HepG2 (cell line): ENCODE measurements at regions not wholly inside any gene's neighbourhood (a gene's known extent, or its start where the extent isn't known, plus 50 kb on each side); places are given as distances from the start of the nearest gene placed in this dataset.

Experiments used
- ATAC-seq: fragments of 200-7000 bp; cut with Tn5 transposase; 3 replicates; pipeline ENCODE4 v1.9.1; 2020; ENCODE audit warnings: mild to moderate bottlenecking, moderate library complexity
- BruUV-seq: library from RNA; stranded (reverse); fragments of 400-500 nt; replicated peaks from 2 replicates; lab custom pipeline; 2021; lab: Mats Ljungman, UMichigan
- CTCF ChIA-PET: fragments of 300-600 bp; formaldehyde crosslinking; extraction: SDS; loops from one replicate; lab custom pipeline; 2021; ENCODE audit warnings: low total read pairs, inconsistent platforms, low intra/inter-chr PET ratio; lab: Yijun Ruan, JAX
- POLR2A ChIA-PET: fragments of 350-600 bp; sonication (Branson Sonifier 250); formaldehyde crosslinking; loops from one replicate; lab custom pipeline; 2020; ENCODE audit warnings: antibody characterized with exemption, inconsistent platforms; lab: Yijun Ruan, JAX
- DNase-seq: peaks from one replicate; pipeline ENCODE4 v3.0.0-alpha.2; 2015; ENCODE audit warnings: low spot score
- FAIRE-seq: peaks from 3 replicates; lab custom pipeline; 2011; peaks lifted over from hg19 to GRCh38; lab: Jason Lieb, UNC
- H2AFZ ChIP-seq: one replicate; pipeline ENCODE4 v1.6.1; 2011; ENCODE audit warnings: low read length, inconsistent platforms
- H3K27ac ChIP-seq: fragments of 300-600 bp; 3 replicates; pipeline ENCODE4 v1.8.0; 2011; ENCODE audit warnings: mixed run types, mild to moderate bottlenecking, mixed read lengths, low read length, inconsistent platforms; ENCODE audit not compliant: insufficient read depth; ENCODE audit errors: extremely low read length
- H3K27me3 ChIP-seq, 2 experiments: fragments of 200-600 bp in 1 of 2; 2 replicates in 1 of 2; 3 replicates in 1 of 2; pipeline versions ENCODE4 v1.6.0 to v1.8.0; 2011; ENCODE audit warnings: low read length in 2 of 2, mild to moderate bottlenecking in 2 of 2, moderate library complexity in 2 of 2, inconsistent platforms in 1 of 2; ENCODE audit not compliant: insufficient read depth in 2 of 2, control insufficient read depth in 1 of 2
- H3K36me3 ChIP-seq, 2 experiments: fragments of 200-600 bp in 1 of 2; replicated peaks in 1 of 2; 2 replicates in 1 of 2; 3 replicates in 1 of 2; pipeline versions ENCODE4 v1.5.1 to v1.8.0; 2011; ENCODE audit warnings: low read length in 2 of 2, inconsistent platforms in 1 of 2; ENCODE audit not compliant: insufficient read depth in 2 of 2, control insufficient read depth in 1 of 2
- H3K4me1 ChIP-seq: 2 replicates; pipeline ENCODE4 v1.5.1; 2012; ENCODE audit warnings: low read length, inconsistent platforms; ENCODE audit not compliant: insufficient read depth
- H3K4me2 ChIP-seq: 2 replicates; pipeline ENCODE4 v1.6.0; 2011; ENCODE audit warnings: low read depth, low read length, inconsistent platforms
- H3K4me3 ChIP-seq, 3 experiments: fragments of 200-600 bp in 1 of 3; sonication (generic), shearing (Covaris generic) in 1 of 3; replicated peaks in 1 of 3; 2 replicates each; pipeline ENCODE4 v1.5.1; 2011 to 2016; ENCODE audit warnings: low read length in 3 of 3, inconsistent platforms in 2 of 3, low read depth in 2 of 3, mild to moderate bottlenecking in 2 of 3, control low read depth in 1 of 3, mixed read lengths in 1 of 3; ENCODE audit not compliant: insufficient read depth in 1 of 3
- H3K79me2 ChIP-seq: one replicate; pipeline ENCODE4 v1.6.1; 2011; ENCODE audit warnings: low read length, inconsistent platforms; ENCODE audit not compliant: insufficient read depth
- H3K9ac ChIP-seq: 2 replicates; pipeline ENCODE4 v1.6.0; 2011; ENCODE audit warnings: mild to moderate bottlenecking, low read depth, low read length, inconsistent platforms; ENCODE audit not compliant: insufficient read depth
- H3K9me3 ChIP-seq: 2 replicates; pipeline ENCODE4 v1.5.1; 2012; ENCODE audit warnings: mild to moderate bottlenecking, low read length
- H4K20me1 ChIP-seq: 2 replicates; pipeline ENCODE4 v1.6.0; 2011; ENCODE audit warnings: inconsistent platforms, mild to moderate bottlenecking, low read length, moderate library complexity; ENCODE audit not compliant: insufficient read depth
- AHR ChIP-seq: IDR thresholded peaks from 2 replicates; pipeline ENCODE4 v1.6.1; 2018; ENCODE audit warnings: missing genetic modification reagents, missing compliant biosample characterization
- GMEB2 ChIP-seq: IDR thresholded peaks from 2 replicates; pipeline ENCODE4 v1.6.1; 2016; ENCODE audit warnings: missing biosample characterization, missing genetic modification reagents, low read depth
- IRX3 ChIP-seq: sonication (generic); formaldehyde crosslinking; IDR thresholded peaks from 2 replicates; pipeline ENCODE4 v1.8.1; 2023; ENCODE audit warnings: mild to moderate bottlenecking, low read depth, missing genetic modification reagents, borderline replicate concordance
- KAT2B ChIP-seq: fragments of 150-350 bp; IDR thresholded peaks from 2 replicates; pipeline ENCODE4 v1.6.1; 2014; ENCODE audit warnings: low read depth, low read length, borderline replicate concordance
- KLF15 ChIP-seq: sonication (generic); formaldehyde crosslinking; IDR thresholded peaks from 2 replicates; pipeline ENCODE4 v1.8.1; 2023; ENCODE audit warnings: borderline replicate concordance, mild to moderate bottlenecking, inconsistent platforms, missing genetic modification reagents, mixed read lengths
- KMT2A ChIP-seq: sonication (generic); formaldehyde crosslinking; IDR thresholded peaks from 2 replicates; pipeline ENCODE4 v1.4.0; 2020; ENCODE audit warnings: missing genetic modification reagents
- MAF1 ChIP-seq: sonication (generic); formaldehyde crosslinking; IDR thresholded peaks from 2 replicates; pipeline ENCODE4 v1.5.0; 2020; ENCODE audit warnings: missing genetic modification reagents, borderline replicate concordance
- MAFK ChIP-seq, 2 experiments: IDR thresholded peaks in 1 of 2; conservative IDR thresholded peaks in 1 of 2; 2 replicates each; pipeline ENCODE4 v1.6.1; 2011; ENCODE audit warnings: improper control_type of control experiment in 2 of 2, low read length in 2 of 2
- MIXL1 ChIP-seq: IDR thresholded peaks from 2 replicates; pipeline ENCODE4 v1.6.1; 2016
- SKIL ChIP-seq: sonication (generic); formaldehyde crosslinking; IDR thresholded peaks from 2 replicates; pipeline ENCODE4 v1.8.0; 2022; ENCODE audit warnings: missing genetic modification reagents, mild to moderate bottlenecking, moderate library complexity, borderline replicate concordance
- SMYD3 ChIP-seq: sonication (generic); formaldehyde crosslinking; IDR thresholded peaks from 2 replicates; pipeline ENCODE4 v1.8.1; 2023; ENCODE audit warnings: mild to moderate bottlenecking, missing genetic modification reagents
- TOE1 ChIP-seq: sonication (generic); formaldehyde crosslinking; IDR thresholded peaks from 2 replicates; pipeline ENCODE4 v1.4.0; 2020; ENCODE audit warnings: mild to moderate bottlenecking, missing genetic modification reagents
- ZNF550 ChIP-seq: sonication (generic); formaldehyde crosslinking; IDR thresholded peaks from 2 replicates; pipeline ENCODE4 v1.4.0; 2020; ENCODE audit warnings: mild to moderate bottlenecking, missing genetic modification reagents, borderline replicate concordance
- WGBS: methylation state at CpG from one replicate; pipeline ENCODE4 v1.1.6; 2017; ENCODE audit warnings: low lambda C conversion rate; 5-methylcytosine and 5-hydroxymethylcytosine counted together
- in situ Hi-C: cut with HindIII; loops from 2 replicates; pipeline ENCODE4 v1.10.0; 2017; ENCODE audit warnings: low pct_unique_long_range_greater_than_20kb; ENCODE audit not compliant: extremely low pct_ligation_motif_present
- intact Hi-C: fragments of 100-400 bp; cut with micrococcal nuclease; formaldehyde crosslinking; loops from one replicate; pipeline ENCODE4 v1.10.0; 2022; ENCODE audit not compliant: unreplicated experiment
- TF ChIP-seq, protein P1 (sequence below): sonication (generic); formaldehyde crosslinking; IDR thresholded peaks from 2 replicates; pipeline ENCODE4 v1.5.1; 2020; ENCODE audit warnings: mild to moderate bottlenecking, moderate library complexity, missing genetic modification reagents

- Histone ChIP-seq H3K79me2 (no peaks in the 10 kb centered on the region), H3K27ac (no peak overlapping the region), H3K36me3 (no peaks in the 10 kb centered on the region), H3K27me3 (no peaks in the 10 kb centered on the region), H3K9ac (no peak overlapping the region), H2AFZ (no peak overlapping the region), H3K4me2 (no peak overlapping the region), H4K20me1 (no peaks in the 10 kb centered on the region), H3K4me3 (no peak overlapping the region), H3K9me3 (no peaks in the 10 kb centered on the region), H3K4me1 (no peaks in the 10 kb centered on the region)
- WGBS = 34% methylated on average over 5 of the region's 5 CpGs
- intact Hi-C loops = no loop called here
- BruUV-seq = no TSS peak
- FAIRE-seq (no peak), DNase-seq (no peak), ATAC-seq (no peak)
- in situ Hi-C loops = no loop called here
- TF ChIP-seq ZNF550 (CRISPR knock-in tag) = no peak
- TF ChIP-seq MIXL1 = no peak
- TF ChIP-seq KMT2A = no peak
- no peak for TF ChIP-seq MAFK (conservative IDR thresholded peaks at IDR 0.05 in 1 of 2, IDR thresholded peaks at IDR 0.05 in 1 of 2; ENCODE audit: low read length in 2 of 2)
- no peak for TF ChIP-seq SKIL (CRISPR knock-in tag)
- POLR2A ChIA-PET = no interaction called here
- CTCF ChIA-PET = no interaction called here
Measured at GRCh38 chr4:81550388-81550859, 78.7 kb upstream of the RASGEF1B start.

DNA sequence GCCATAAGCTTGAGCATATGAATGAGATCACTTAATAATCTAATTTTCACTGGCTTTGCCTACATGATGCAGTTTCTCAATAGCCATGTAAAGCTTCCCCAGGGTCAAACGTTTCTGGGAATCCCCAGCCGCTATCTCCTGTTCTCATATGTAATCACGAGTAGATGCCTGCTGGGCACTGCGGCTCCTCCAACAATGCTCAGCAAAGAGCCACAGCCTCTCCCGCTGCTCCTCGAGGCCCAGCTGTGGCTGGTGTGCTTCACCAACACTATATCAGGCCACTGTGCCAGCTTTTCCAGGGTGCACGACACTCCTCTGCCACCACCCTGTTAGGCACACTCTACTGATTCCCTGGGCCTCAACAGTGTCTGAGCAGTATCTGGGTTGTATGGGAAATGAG is 78.3 kb upstream of the RASGEF1B start:
- TF ChIP-seq, protein P1, sequence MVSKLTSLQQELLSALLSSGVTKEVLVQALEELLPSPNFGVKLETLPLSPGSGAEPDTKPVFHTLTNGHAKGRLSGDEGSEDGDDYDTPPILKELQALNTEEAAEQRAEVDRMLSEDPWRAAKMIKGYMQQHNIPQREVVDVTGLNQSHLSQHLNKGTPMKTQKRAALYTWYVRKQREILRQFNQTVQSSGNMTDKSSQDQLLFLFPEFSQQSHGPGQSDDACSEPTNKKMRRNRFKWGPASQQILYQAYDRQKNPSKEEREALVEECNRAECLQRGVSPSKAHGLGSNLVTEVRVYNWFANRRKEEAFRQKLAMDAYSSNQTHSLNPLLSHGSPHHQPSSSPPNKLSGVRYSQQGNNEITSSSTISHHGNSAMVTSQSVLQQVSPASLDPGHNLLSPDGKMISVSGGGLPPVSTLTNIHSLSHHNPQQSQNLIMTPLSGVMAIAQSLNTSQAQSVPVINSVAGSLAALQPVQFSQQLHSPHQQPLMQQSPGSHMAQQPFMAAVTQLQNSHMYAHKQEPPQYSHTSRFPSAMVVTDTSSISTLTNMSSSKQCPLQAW (CRISPR knock-in tag) = no peak
- no peak for TF ChIP-seq SMYD3 (CRISPR knock-in tag)
- no peak for TF ChIP-seq AHR
- no peak for TF ChIP-seq KAT2B
- no peak for TF ChIP-seq KLF15
- TF ChIP-seq IRX3 = no peak
- no peak for TF ChIP-seq GMEB2 (CRISPR knock-in tag)
- TF ChIP-seq TOE1 (CRISPR knock-in tag) = no peak
- TF ChIP-seq MAF1 (CRISPR knock-in tag) = no peak
- no peak overlapping the region for H3K9ac ChIP-seq
- no peak overlapping the region for H3K4me2 ChIP-seq
- H3K36me3 ChIP-seq = no peaks in the 10 kb centered on the region
- no peak for DNase-seq
- H3K27me3 ChIP-seq = no peaks in the 10 kb centered on the region
- 26% methylated on average over 6 of the region's 7 CpGs for WGBS
- POLR2A ChIA-PET = no interaction called here
- in situ Hi-C loops (no loop called here), intact Hi-C loops (no loop called here)
- H3K4me1 ChIP-seq = no peaks in the 10 kb centered on the region
- no peak for ATAC-seq
- no peak overlapping the region for H3K4me3 ChIP-seq
- H3K9me3 ChIP-seq = no peaks in the 10 kb centered on the region
- H4K20me1 ChIP-seq = no peaks in the 10 kb centered on the region
- no peak overlapping the region for H2AFZ ChIP-seq
- no TSS peak for BruUV-seq
- no peak for FAIRE-seq
- CTCF ChIA-PET = no interaction called here
- H3K79me2 ChIP-seq = no peaks in the 10 kb centered on the region
- no peak overlapping the region for H3K27ac ChIP-seq
